OCI-LY1 (cell line): ENCODE measurements at regions not wholly inside any gene's neighbourhood (a gene's known extent, or its start where the extent isn't known, plus 50 kb on each side); places are given as distances from the start of the nearest gene placed in this dataset.

Source experiments
- CTCF ChIP-seq: fragments of 200-600 bp; sonication (generic), shearing (Covaris generic); IDR thresholded peaks from 2 replicates; pipeline ENCODE4 v1.5.1; 2017; ENCODE audit warnings: mild to moderate bottlenecking, antibody characterized with exemption, low read length, moderate library complexity, mixed read lengths
- EZH2 ChIP-seq: fragments of 200-600 bp; sonication (generic), shearing (Covaris generic); IDR thresholded peaks from 2 replicates; pipeline ENCODE4 v1.8.0; 2017; ENCODE audit warnings: borderline replicate concordance, mixed run types, mild to moderate bottlenecking, antibody characterized with exemption, low read length, moderate library complexity, mixed read lengths

- TF ChIP-seq CTCF = no peak
- no peak for TF ChIP-seq EZH2
These were observed 143.6 kb downstream of the COPRS start for GRCh38 chr17:31715446-31715845.
